Small intestine (tissue), 7 donors: ENCODE measurements at regions not wholly inside any gene's neighbourhood (a gene's known extent, or its start where the extent isn't known, plus 50 kb on each side); places are given as distances from the start of the nearest gene placed in this dataset.

Experiments
- DNase-seq, 2 donors: peaks; one replicate each; pipeline versions ENCODE4 v3.0.0 to v3.0.0-alpha.2; 2013
- FAIRE-seq: peaks from 2 replicates; lab custom pipeline; 2012; peaks lifted over from hg19 to GRCh38; lab: Jason Lieb, UNC
- H3K27ac ChIP-seq, 3 donors: one replicate each; pipeline ENCODE4 v1.5.1; 2013; ENCODE audit warnings: low read length in 2 of 3, mild to moderate bottlenecking in 2 of 3, control low read depth in 1 of 3, inconsistent platforms in 1 of 3, low read depth in 1 of 3, moderate library complexity in 1 of 3
- H3K27me3 ChIP-seq, 3 donors: one replicate each; pipeline ENCODE4 v1.6.1; 2013; ENCODE audit warnings: low read length in 3 of 3, inconsistent platforms in 1 of 3; ENCODE audit not compliant: control insufficient read depth in 3 of 3, insufficient read depth in 3 of 3
- H3K36me3 ChIP-seq, 3 donors: one replicate each; pipeline ENCODE4 v1.6.1; 2013; ENCODE audit warnings: low read length in 3 of 3, inconsistent platforms in 1 of 3, low read depth in 1 of 3, mild to moderate bottlenecking in 1 of 3, moderate library complexity in 1 of 3; ENCODE audit not compliant: control insufficient read depth in 3 of 3, insufficient read depth in 2 of 3
- H3K4me1 ChIP-seq, 3 donors: one replicate each; pipeline ENCODE4 v1.6.1; 2013; ENCODE audit warnings: low read length in 2 of 3, inconsistent platforms in 1 of 3, low read depth in 1 of 3, mild to moderate bottlenecking in 1 of 3, moderate library complexity in 1 of 3; ENCODE audit not compliant: control insufficient read depth in 3 of 3, insufficient read depth in 2 of 3
- H3K4me3 ChIP-seq, 3 donors: one replicate each; pipeline ENCODE4 v1.5.1; 2013; ENCODE audit warnings: low read length in 3 of 3, control low read depth in 1 of 3, inconsistent platforms in 1 of 3, low read depth in 1 of 3, mild to moderate bottlenecking in 1 of 3, moderate library complexity in 1 of 3
- H3K9me3 ChIP-seq, 2 donors: one replicate each; pipeline ENCODE4 v1.6.1; 2013; ENCODE audit warnings: low read depth in 1 of 2, low read length in 1 of 2; ENCODE audit not compliant: control insufficient read depth in 2 of 2, insufficient read depth in 1 of 2
- WGBS, 3 donors: extraction: QIAGEN DNeasy Blood & Tissue Kit; methylation state at CpG; one replicate each; pipeline ENCODE4 v1.1.7; 2013; 5-methylcytosine and 5-hydroxymethylcytosine counted together
- donor health status: healthy with polysubstance abuse.
- donor health status: control.
- donor health status: control.
- donor health status: Bipolar disorder and iron deficiency.
- donor health status: healthy.

GRCh38 chr4:187059895-187060294, 336.2 kb upstream of the FAT1 start:
- 35 to 54% (median 37%) methylated on average over 4 of the region's 4 CpGs for WGBS, 3 donors
- no peaks in the 10 kb centered on the region for H3K36me3 ChIP-seq
- DNase-seq (no peak), FAIRE-seq (no peak)
- H3K9me3 ChIP-seq: peaks cover 0 to 2% of the 10 kb centered on the region in 2 donors
- H3K4me1 ChIP-seq: no peaks in the 10 kb centered on the region
- no peak overlapping the region for H3K4me3 ChIP-seq
- H3K27ac ChIP-seq: no peak overlapping the region
- H3K27me3 ChIP-seq: no peaks in the 10 kb centered on the region

DNA sequence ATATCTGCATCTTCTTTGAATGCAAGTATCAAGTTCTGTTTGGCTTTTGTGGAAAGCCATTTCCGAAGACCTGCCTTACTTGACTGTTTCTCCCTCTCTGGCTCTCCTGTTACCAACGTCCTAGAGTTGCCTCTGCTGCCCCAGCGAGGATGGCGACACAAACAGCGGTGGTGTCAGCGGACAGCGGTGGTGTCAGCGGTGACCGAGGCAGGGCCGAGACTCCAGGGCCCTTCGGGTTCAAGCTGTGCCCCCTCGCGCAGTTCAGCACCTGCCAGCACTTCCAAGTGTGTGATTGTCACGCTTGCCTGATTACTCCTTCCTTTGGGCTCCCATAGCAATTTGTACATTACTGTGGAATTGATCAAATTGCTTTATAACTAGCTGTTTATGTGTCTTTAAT, 336.9 kb upstream of the FAT1 start:
- no peaks in the 10 kb centered on the region for H3K36me3 ChIP-seq
- WGBS, 3 donors: 78 to 89% (median 89%) methylated on average over 14 of the region's 14 CpGs
- no peaks in the 10 kb centered on the region for H3K4me1 ChIP-seq
- peaks cover 0 to 2% of the 10 kb centered on the region in 2 donors for H3K9me3 ChIP-seq
- no peak overlapping the region for H3K4me3 ChIP-seq
- H3K27me3 ChIP-seq: no peaks in the 10 kb centered on the region
- no peak for DNase-seq
- H3K27ac ChIP-seq: no peak overlapping the region
- FAIRE-seq: no peak

GRCh38 chr4:187063251-187063650, 339.6 kb upstream of the FAT1 start:
- Histone ChIP-seq H3K36me3 (no peaks in the 10 kb centered on the region), H3K27ac (no peak overlapping the region), H3K4me1 (no peaks in the 10 kb centered on the region), H3K9me3 (peaks cover 0 to 2% of the 10 kb centered on the region in 2 donors), H3K27me3 (no peaks in the 10 kb centered on the region), H3K4me3 (no peak overlapping the region)
- 80 to 87% (median 84%) methylated on average over 25 to 26 of the region's 26 CpGs for WGBS, 3 donors
- FAIRE-seq (no peak), DNase-seq (no peak)

GRCh38 chr4:187064033-187064432, 340.4 kb upstream of the FAT1 start:
- peaks cover 0 to 2% of the 10 kb centered on the region in 2 donors for H3K9me3 ChIP-seq
- no peaks in the 10 kb centered on the region for H3K36me3 ChIP-seq
- no peaks in the 10 kb centered on the region for H3K4me1 ChIP-seq
- DNase-seq (no peak), FAIRE-seq (no peak)
- H3K27ac ChIP-seq: no peak overlapping the region
- WGBS, 3 donors: 84 to 89% (median 87%) methylated on average over 30 of the region's 30 CpGs
- H3K4me3 ChIP-seq: no peak overlapping the region
- no peaks in the 10 kb centered on the region for H3K27me3 ChIP-seq

DNA sequence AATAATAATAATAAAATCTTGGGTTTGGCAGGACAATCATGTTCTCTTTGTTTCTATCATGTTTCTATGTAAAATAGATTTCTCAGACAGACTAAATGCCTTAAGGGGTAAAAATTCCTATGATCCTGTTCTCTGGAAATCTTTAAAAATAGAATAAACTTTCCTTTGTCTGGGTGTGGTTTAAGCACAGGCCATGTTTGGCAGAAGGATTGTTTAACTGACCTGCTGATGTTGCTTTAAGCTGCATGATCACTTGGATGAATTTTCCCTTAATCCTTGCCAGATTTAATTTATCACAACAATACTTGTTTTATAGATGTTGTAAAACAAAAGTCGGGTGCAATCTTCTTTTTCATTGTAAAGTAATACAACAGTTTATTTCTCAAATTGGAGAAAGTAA, 341.7 kb upstream of the FAT1 start:
- H3K27ac ChIP-seq: no peak overlapping the region
- H3K27me3 ChIP-seq: no peaks in the 10 kb centered on the region
- DNase-seq (no peak), FAIRE-seq (no peak)
- H3K36me3 ChIP-seq: no peaks in the 10 kb centered on the region
- no peaks in the 10 kb centered on the region for H3K4me1 ChIP-seq
- WGBS, 3 donors: 14 to 42% (median 19%) methylated on average over 1 of the region's 1 CpG
- no peak overlapping the region for H3K4me3 ChIP-seq
- H3K9me3 ChIP-seq: peaks cover 0 to 2% of the 10 kb centered on the region in 2 donors

DNA sequence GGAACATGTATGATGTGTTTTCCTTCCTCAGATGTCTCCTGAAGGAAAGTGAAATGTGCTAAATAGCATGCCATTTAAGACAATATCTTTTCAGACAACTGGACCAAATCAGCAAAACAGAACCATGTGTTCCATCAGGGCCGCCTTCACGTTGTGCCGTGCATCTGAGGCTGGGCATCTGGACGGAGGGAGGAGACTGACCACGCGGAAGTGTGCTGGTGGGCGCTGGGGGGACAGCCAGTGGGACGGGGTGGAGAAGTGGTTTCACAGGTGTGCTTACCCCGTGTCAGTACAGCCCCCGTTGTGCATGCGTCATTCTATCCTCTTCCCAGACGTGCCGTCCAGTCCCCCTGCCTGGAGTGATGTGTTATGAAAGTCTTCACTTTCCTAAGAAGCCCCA, 342.1 kb upstream of the FAT1 start:
- no peak for DNase-seq
- no peak overlapping the region for H3K4me3 ChIP-seq
- H3K9me3 ChIP-seq: peaks cover 0 to 2% of the 10 kb centered on the region in 2 donors
- no peak overlapping the region for H3K27ac ChIP-seq
- no peaks in the 10 kb centered on the region for H3K4me1 ChIP-seq
- 86 to 88% (median 88%) methylated on average over 13 of the region's 13 CpGs for whole genome bisulfite sequencing, 3 donors
- H3K36me3 ChIP-seq: no peaks in the 10 kb centered on the region
- no peaks in the 10 kb centered on the region for H3K27me3 ChIP-seq
- no peak for FAIRE-seq

DNA sequence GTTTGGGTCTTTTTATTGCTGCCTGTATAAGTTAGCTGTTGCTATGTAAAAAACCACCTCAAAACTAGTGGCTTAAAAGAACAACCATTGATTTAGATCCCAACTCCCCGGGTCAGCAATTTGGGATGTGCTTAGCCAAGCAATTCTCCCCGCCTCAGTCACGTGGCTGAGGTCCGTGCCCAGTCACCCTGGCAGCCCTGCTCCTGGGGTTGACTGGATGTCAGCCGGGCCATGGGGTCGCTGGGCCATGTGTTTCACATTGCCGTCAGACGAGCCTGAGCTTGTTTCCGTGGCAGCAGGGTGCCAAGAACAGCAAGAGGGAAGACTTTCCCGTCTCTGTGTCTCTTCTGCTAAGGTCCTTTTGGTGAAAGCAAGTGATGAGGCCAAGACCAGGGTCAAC, 345.7 kb upstream of the FAT1 start:
- Histone ChIP-seq H3K27me3 (no peaks in the 10 kb centered on the region), H3K4me1 (no peaks in the 10 kb centered on the region), H3K4me3 (no peak overlapping the region), H3K36me3 (no peaks in the 10 kb centered on the region), H3K27ac (no peak overlapping the region), H3K9me3 (no peaks in the 10 kb centered on the region)
- 77 to 80% (median 79%) methylated on average over 10 of the region's 10 CpGs for WGBS, 3 donors
- FAIRE-seq (no peak), DNase-seq (no peak)

DNA sequence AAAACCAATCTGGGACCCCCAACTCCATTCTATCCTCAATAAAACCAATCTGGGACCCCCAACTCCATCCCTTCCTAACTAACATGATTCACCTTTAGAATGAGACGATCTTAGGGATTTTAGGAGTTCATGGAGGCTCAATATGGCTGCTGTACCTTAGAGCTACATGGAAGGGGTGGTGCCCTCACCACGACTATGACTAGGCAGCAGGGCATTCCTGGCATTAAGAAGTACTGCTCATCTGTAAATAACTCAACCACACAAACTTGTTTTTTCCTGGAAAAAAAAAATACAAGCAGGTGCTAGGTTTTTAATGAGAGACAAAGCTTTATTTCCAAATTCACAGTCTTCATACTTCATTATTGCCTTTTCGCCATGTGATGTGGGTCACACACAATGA, 346.5 kb upstream of the FAT1 start:
- Histone ChIP-seq H3K4me3 (no peak overlapping the region), H3K27me3 (no peaks in the 10 kb centered on the region), H3K9me3 (no peaks in the 10 kb centered on the region), H3K4me1 (no peaks in the 10 kb centered on the region), H3K27ac (no peak overlapping the region), H3K36me3 (no peaks in the 10 kb centered on the region)
- 80 to 85% (median 83%) methylated on average over 3 of the region's 3 CpGs for WGBS, 3 donors
- FAIRE-seq (no peak), DNase-seq (no peak)

DNA sequence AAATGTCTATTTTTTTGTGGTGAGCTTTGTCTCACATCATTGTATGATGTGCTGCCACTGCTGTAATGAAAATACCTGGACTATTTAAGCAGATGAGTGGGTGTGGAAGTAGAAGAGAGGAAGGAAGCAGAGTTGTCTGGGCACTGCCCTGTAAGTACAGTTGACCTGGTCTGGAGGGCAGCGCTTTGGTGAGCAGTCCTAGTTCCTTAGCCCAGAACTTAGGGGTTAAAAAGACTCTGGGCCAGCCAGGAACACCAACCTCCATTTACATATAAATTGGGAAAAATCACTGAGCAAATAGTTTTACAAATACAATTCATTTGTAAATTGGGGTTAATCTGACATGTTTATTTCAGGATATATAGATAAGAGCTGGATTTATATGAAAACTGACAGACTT, 347.1 kb upstream of the FAT1 start:
- no peaks in the 10 kb centered on the region for H3K36me3 ChIP-seq
- no peak overlapping the region for H3K4me3 ChIP-seq
- no peaks in the 10 kb centered on the region for H3K4me1 ChIP-seq
- FAIRE-seq (no peak), DNase-seq (no peak)
- H3K27ac ChIP-seq: no peak overlapping the region
- no peaks in the 10 kb centered on the region for H3K27me3 ChIP-seq
- H3K9me3 ChIP-seq: no peaks in the 10 kb centered on the region
- 67 to 74% (median 71%) methylated on average over 1 of the region's 1 CpG for WGBS, 3 donors
